AG09309 (cell line): ENCODE measurements at regions not wholly inside any gene's neighbourhood (a gene's known extent, or its start where the extent isn't known, plus 50 kb on each side); places are given as distances from the start of the nearest gene placed in this dataset.

Experiments
- DNase-seq: peaks from one replicate; pipeline ENCODE4 v3.0.0-alpha.2; 2010; ENCODE audit warnings: low read depth
- H3K4me3 ChIP-seq: 2 replicates; pipeline ENCODE4 v1.5.1; 2011; ENCODE audit warnings: mild to moderate bottlenecking, low read depth, low read length, moderate library complexity; ENCODE audit not compliant: control insufficient read depth
- CTCF ChIP-seq: IDR thresholded peaks from 2 replicates; pipeline ENCODE4 v1.5.1; 2011; ENCODE audit warnings: mild to moderate bottlenecking, low read depth, low read length, inconsistent platforms; ENCODE audit not compliant: insufficient read depth, control insufficient read depth; ENCODE audit errors: missing control alignments

- DNase-seq = no peak
- H3K4me3 ChIP-seq = no peak overlapping the region
- no peak for TF ChIP-seq CTCF
Measured at GRCh38 chr22:22750335-22751042, 106.1 kb downstream of the GGTLC2 start.

GRCh38 chr22:22751043-22751603, 106.7 kb downstream of the GGTLC2 start:
- no peak for DNase-seq
- H3K4me3 ChIP-seq = no peak overlapping the region
- no peak for TF ChIP-seq CTCF

GRCh38 chr22:22752199-22752555, 107.8 kb downstream of the GGTLC2 start:
- H3K4me3 ChIP-seq = no peak overlapping the region
- no peak for DNase-seq
- no peak for TF ChIP-seq CTCF

GRCh38 chr22:22752556-22753477, 108.4 kb downstream of the GGTLC2 start:
- no peak overlapping the region for H3K4me3 ChIP-seq
- TF ChIP-seq CTCF = no peak
- peak; percentile 21 for DNase-seq

- peak; percentile 66 for TF ChIP-seq CTCF
- H3K4me3 ChIP-seq = no peak overlapping the region
- DNase-seq = no peak
Measured at GRCh38 chr22:22753526-22754267, 109.3 kb downstream of the GGTLC2 start.

- no peak for TF ChIP-seq CTCF
- H3K4me3 ChIP-seq = no peak overlapping the region
Measured at GRCh38 chr22:22754268-22754657, 109.8 kb downstream of the GGTLC2 start.

More at GRCh38 chr22:22754268-22754657, 109.8 kb downstream of the GGTLC2 start:
- DNase-seq = no peak
